D721Med (cell line): ENCODE measurements at regions not wholly inside any gene's neighbourhood (a gene's known extent, or its start where the extent isn't known, plus 50 kb on each side); places are given as distances from the start of the nearest gene placed in this dataset.

Experiments used
- DNase-seq: peaks from one replicate; pipeline ENCODE4 v3.0.0; 2011; ENCODE audit warnings: low spot score; ENCODE audit not compliant: insufficient read length
- FAIRE-seq: peaks from 2 replicates; lab custom pipeline; 2011; peaks lifted over from hg19 to GRCh38; lab: Jason Lieb, UNC
- TF ChIP-seq, protein P1 (sequence below): IDR thresholded peaks from 2 replicates; pipeline ENCODE4 v1.5.1; 2012; ENCODE audit warnings: mild to moderate bottlenecking, control low read depth; ENCODE audit not compliant: insufficient read depth; ENCODE audit errors: missing control alignments

DNA sequence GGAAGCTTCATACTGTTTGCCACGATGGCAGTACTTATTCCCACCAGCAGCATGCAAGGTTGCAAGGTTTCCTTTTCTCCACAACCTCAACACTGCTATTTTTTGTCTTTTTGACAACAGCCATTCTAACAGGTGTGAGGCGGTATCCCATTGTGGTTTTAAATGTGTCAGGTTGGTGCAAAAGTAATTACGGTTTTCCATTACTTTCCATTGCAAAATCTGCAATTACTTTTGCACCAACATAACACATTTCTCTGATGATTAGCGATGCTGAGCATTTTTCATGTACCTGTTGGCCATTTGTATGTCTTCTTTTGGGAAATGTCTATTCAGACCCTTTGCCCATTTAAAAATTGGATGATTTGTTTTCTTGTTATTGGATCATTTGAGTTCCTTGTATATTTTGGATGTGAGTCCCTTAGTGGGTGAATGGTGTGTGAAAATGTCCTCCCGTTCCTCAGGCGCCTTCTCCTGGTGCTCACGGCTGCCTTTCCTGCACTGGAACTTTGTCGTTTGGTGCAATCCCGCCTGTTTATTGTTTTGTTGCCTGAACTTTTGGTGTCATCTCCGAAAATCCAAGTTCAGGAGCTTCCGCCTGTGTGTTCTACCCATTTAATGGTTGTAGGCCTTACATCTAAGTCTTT, 213.6 kb downstream of the KIF26A start:
- TF ChIP-seq, protein P1, sequence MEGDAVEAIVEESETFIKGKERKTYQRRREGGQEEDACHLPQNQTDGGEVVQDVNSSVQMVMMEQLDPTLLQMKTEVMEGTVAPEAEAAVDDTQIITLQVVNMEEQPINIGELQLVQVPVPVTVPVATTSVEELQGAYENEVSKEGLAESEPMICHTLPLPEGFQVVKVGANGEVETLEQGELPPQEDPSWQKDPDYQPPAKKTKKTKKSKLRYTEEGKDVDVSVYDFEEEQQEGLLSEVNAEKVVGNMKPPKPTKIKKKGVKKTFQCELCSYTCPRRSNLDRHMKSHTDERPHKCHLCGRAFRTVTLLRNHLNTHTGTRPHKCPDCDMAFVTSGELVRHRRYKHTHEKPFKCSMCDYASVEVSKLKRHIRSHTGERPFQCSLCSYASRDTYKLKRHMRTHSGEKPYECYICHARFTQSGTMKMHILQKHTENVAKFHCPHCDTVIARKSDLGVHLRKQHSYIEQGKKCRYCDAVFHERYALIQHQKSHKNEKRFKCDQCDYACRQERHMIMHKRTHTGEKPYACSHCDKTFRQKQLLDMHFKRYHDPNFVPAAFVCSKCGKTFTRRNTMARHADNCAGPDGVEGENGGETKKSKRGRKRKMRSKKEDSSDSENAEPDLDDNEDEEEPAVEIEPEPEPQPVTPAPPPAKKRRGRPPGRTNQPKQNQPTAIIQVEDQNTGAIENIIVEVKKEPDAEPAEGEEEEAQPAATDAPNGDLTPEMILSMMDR: no peak
- FAIRE-seq: no peak

DNA sequence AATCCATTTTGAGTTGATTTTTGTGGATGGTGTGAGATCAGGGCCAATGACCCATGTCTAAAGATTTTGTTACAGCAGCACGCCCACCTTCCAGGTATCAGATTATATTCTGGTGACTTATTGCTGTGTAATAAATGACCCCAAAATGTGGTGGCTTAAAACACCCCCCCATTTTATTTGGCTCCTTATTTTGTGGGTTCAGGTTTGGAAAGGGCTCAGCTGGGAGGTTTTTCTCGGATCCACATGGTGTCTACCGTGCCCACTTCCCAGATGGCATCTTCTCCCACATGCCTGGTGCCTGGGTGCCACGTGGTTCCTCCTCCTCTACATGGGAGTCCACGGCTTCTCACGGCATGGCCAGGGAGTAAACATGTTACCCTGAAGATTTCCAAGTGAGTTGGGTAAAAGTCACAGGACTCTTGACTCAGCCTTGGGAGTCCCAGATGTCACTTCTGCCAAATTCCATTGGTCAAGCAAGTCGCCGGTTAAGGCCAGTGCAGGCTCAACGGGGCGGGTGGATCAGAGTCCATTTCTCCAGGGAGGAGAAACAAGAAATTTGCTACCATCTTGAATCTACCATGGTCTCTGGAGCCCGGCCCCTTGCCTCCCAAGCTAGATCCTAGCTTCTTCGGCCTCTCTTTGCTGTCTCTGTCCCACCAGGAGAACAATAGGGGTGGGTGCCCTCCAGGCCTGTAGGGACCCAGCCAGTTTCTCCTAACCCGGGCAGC, 214.3 kb downstream of the KIF26A start:
- DNase-seq (no peak), FAIRE-seq (no peak)
- TF ChIP-seq, protein P1: no peak

More for the DNA sequence above, 213.6 kb downstream of the KIF26A start:
- no peak for DNase-seq

DNA sequence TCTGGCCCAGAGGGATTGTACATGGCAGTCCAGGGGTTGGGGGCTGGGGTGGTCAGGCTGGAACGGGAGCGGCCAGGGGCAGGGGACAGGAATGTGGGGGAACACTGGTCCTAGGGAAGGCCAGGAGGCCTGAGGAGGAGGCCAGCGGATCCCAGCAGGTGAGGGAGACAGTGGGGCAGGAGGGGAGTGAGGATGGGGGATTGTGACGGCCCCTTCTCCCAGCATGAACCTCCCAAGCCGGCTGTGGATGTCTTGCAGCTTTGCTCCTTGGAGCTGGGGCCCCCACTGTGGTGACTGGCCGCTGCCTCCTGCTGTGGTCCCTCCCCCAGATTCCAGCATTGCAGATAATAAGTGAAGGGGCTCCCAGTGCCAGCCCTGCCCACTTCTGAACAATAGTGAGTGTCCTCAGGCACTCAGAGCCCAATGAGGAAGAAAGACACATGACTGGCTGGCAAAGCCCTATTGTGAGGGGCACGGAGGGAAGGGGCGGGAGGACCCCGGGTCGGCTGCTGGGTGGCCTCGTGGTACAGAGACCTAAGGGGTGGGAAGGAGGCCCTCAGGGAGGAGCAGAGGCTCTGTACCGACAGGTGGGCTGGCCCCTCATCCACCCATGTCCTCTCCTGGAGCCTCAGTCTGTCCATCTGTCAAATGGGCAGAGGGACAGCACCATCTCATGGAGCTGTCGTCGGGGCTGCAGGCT, 215.0 kb downstream of the KIF26A start:
- DNase-seq (no peak), FAIRE-seq (no peak)
- TF ChIP-seq, protein P1: no peak

DNA sequence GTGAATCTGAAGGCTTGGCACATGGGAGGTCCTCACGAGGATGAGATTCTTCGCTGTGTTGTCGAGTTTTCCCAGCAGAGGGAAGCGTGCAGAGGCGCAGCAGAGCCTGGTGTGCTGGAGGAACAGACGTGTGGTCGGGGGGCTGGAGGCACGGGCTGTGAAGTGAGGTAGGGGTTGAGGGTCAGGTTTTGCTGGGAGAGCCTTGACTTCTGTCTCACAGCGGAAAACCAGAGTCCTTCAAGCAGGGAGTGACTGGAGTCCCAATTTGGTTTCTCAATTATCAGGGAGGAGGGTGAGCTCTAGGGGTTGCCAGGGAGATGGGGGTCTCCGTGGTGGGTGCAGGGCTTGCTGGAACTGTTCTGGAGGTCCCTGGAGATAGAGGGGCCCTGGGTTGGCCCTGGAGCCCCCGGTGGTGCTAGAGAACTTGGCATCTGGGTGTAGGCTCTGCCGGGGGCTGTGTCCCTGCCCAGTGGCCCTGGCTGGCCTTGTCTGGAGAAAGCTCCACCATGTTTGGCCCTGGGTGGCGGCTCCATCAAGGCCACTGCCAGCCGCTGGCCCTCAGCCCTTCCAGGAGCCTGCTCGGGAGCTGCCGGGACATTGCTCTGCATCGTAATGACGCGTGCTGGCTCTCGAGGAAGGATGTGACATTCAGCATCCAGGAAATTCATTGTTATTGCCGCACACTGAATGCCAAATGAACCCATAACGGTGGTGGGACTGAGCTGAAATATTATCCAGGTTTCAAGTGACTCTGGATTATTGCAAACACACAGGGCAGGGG, 215.7 kb downstream of the KIF26A start:
- TF ChIP-seq, protein P1: no peak
- DNase-seq (no peak), FAIRE-seq (no peak)

DNA sequence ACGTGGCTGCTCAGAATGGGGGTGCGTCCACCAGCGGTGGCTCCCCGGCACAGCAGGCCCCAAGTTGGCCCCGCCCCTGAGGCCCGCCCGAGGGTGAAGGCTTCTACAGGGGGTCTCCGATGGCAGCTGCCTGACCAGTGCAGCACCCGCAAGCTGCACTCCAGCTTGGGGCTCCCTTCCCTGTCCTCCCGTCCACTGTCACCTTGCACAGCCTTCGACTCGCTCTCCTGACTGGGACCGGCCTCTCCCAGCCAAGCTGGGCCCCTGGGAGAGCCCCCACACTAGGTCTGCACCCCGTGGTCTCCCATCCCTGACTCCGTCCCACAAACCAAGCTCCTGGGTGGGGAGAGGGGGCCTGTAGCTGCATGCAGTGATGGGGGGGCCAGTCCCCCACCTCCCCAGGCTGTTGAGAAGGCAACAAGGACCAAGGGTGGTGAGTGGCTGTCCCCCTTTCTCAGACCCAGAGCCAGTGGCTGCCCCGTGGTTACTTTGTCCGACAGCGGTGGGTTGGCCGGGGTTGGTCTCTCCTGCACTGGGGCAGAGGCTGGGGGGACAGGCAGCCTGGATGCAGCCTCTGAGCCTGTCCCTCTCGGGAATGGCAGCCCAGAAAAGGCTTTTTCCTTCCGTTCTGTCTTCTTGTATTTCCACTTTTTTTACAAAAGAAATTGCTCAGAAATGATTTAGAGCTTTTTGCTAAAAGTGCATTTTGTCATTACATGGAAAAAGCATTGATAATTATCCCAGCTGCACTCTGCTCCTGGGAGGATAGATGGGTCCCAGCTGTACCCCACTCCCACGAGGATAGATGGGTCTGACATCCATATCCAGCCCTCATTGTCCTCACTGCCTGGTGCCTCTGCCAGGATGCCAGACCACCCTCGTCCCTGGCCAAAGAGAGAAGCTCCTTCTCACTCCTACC, 217.0 kb downstream of the KIF26A start:
- no peak for DNase-seq
- no peak for FAIRE-seq
- TF ChIP-seq, protein P1: no peak

DNA sequence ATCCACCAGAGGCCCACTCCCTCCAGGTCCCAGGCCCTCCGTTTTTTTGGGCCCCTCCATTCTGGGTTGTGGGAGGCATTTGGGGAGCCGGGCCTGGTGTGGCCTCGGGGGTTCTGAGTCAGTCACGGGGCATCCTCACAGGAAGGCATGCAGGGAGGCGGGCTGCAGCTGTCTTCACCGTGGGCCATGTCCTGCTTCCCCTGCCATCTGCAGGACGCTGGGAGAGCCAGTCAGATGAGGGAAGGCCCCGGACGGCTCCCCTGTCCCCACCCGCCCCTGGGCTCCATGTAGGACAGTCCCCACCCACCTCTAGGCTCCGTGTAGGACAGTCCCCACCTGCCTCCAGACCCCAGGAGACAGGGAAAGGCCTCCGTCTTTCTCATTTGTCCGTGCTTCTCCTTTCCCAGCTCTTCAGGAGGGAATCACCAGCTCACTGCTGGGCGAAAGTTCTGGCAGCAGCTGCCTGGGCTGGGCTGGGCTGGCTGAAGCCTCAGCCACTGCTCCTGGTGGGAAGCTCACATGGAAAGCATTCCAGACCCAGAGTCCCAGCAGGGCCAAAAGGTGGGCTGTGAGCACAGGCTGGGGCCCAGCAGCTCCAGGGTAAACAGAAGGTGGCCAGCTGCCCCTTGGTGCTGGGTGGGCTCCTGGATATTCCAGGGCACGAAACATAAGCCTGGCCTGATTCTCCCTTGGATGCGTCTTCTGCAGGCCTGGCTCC, 217.8 kb downstream of the KIF26A start:
- FAIRE-seq (no peak), DNase-seq (no peak)
- TF ChIP-seq, protein P1: no peak
